ENCODE measurements at regions not wholly inside any gene's neighbourhood (a gene's known extent, or its start where the extent isn't known, plus 50 kb on each side); places are given as distances from the start of the nearest gene placed in this dataset.

- H3K27me3 ChIP-seq (replicated peaks in 1 of 2; ENCODE audit: control insufficient read depth in 2 of 2, insufficient read depth in 2 of 2, low read length in 1 of 2), result no peaks in the 10 kb centered on the region
- no peak overlapping the region for H3K9ac ChIP-seq (ENCODE audit: control insufficient read depth, insufficient read depth, low read length)
- H3K27ac ChIP-seq (ENCODE audit: control insufficient read depth, insufficient read depth), result no peak overlapping the region
- ChIA-PET CTCF (interaction anchor here (0.6 kb wide), 1 partner anchor 869 kb away, joined by 3 read pairs; no protein-coding TSS in a partner anchor), POLR2A (no interaction called here), RAD21 (ENCODE audit: unreplicated experiment) (interaction anchor here (0.6 kb wide), 1 partner anchor 14 kb away, joined by 3 read pairs; no protein-coding TSS in a partner anchor), SMC1A (ENCODE audit: uncharacterized antibody, unreplicated experiment) (interaction anchor here (1.0 kb wide), 1 partner anchor 10 kb away, joined by 3 read pairs; no protein-coding TSS in a partner anchor)
- H4K20me1 ChIP-seq (ENCODE audit: control insufficient read depth, insufficient read depth), result no peaks in the 10 kb centered on the region
- no peaks in the 10 kb centered on the region for H3K79me2 ChIP-seq (ENCODE audit: control insufficient read depth, insufficient read depth, low read length)
- no peaks in the 10 kb centered on the region for H3K9me3 ChIP-seq (replicated peaks; ENCODE audit: control insufficient read depth, insufficient read depth, low read length)
- no TSS peak for BruUV-seq (replicated peaks)
- in situ Hi-C loops (cut with MboI), result no loop called here
- 9% methylated on average over 4 of the region's 4 CpGs for WGBS (ENCODE audit: insufficient coverage, insufficient replicate concordance, low lambda C conversion rate, missing lambda C conversion rate)
- FAIRE-seq, result no peak
- H3K4me3 ChIP-seq, result no peak overlapping the region
- H2AFZ ChIP-seq (ENCODE audit: control insufficient read depth, low read depth, low read length), result no peak overlapping the region
- H3K4me1 ChIP-seq (ENCODE audit: control insufficient read depth, insufficient read depth, low read length), result no peaks in the 10 kb centered on the region
- no peaks in the 10 kb centered on the region for H3K36me3 ChIP-seq (ENCODE audit: control insufficient read depth in 2 of 2, insufficient read depth in 2 of 2, low read length in 1 of 2)
- DNase-seq (ENCODE audit: low read depth, low spot score), result no peak
- TF ChIP-seq ATF3 (IDR thresholded peaks at IDR 0.05; ENCODE audit: borderline replicate concordance, extremely low read depth, low read depth, low read length) (no peak), IKZF1 (conservative IDR thresholded peaks at IDR 0.05) (0 out of 2 replicates have a peak, but pooled peaks have one; percentile 7)
- no peak for ATAC-seq
- intact Hi-C loops (cut with micrococcal nuclease; ENCODE audit: unreplicated experiment), result no loop called here
- H3K4me2 ChIP-seq (ENCODE audit: control insufficient read depth, insufficient read depth), result no peak overlapping the region
Measured at GRCh38 chr3:34842706-34843480, 796.4 kb upstream of the ARPP21 start.

GRCh38 chr3:34844323-34844620 lies 795.1 kb upstream of the ARPP21 start:
- BruUV-seq (replicated peaks), result no TSS peak
- Histone ChIP-seq H3K4me2 (ENCODE audit: control insufficient read depth, insufficient read depth) (no peak overlapping the region), H3K79me2 (ENCODE audit: control insufficient read depth, insufficient read depth, low read length) (no peaks in the 10 kb centered on the region), H3K27me3 (replicated peaks in 1 of 2; ENCODE audit: control insufficient read depth in 2 of 2, insufficient read depth in 2 of 2, low read length in 1 of 2) (no peaks in the 10 kb centered on the region), H3K36me3 (ENCODE audit: control insufficient read depth in 2 of 2, insufficient read depth in 2 of 2, low read length in 1 of 2) (no peaks in the 10 kb centered on the region), H2AFZ (ENCODE audit: control insufficient read depth, low read depth, low read length) (no peak overlapping the region), H3K4me3 (no peak overlapping the region), H3K4me1 (ENCODE audit: control insufficient read depth, insufficient read depth, low read length) (no peaks in the 10 kb centered on the region), H3K9ac (ENCODE audit: control insufficient read depth, insufficient read depth, low read length) (no peak overlapping the region), H3K27ac (ENCODE audit: control insufficient read depth, insufficient read depth) (no peak overlapping the region), H3K9me3 (replicated peaks; ENCODE audit: control insufficient read depth, insufficient read depth, low read length) (no peaks in the 10 kb centered on the region), H4K20me1 (ENCODE audit: control insufficient read depth, insufficient read depth) (no peaks in the 10 kb centered on the region)
- 0% methylated on average over 2 of the region's 2 CpGs for WGBS (ENCODE audit: insufficient coverage, insufficient replicate concordance, low lambda C conversion rate, missing lambda C conversion rate)
- no peak for FAIRE-seq
- no peak for ATAC-seq
- ChIA-PET CTCF (no interaction called here), RAD21 (ENCODE audit: unreplicated experiment) (interaction anchor here (1.0 kb wide), 1 partner anchor 20 kb away, joined by 3 read pairs; no protein-coding TSS in a partner anchor), SMC1A (ENCODE audit: uncharacterized antibody, unreplicated experiment) (interaction anchor here (0.8 to 1.1 kb wide), 2 partner anchors 10 to 34 kb away, joined by 3 to 4 read pairs; no protein-coding TSS in a partner anchor), POLR2A (no interaction called here)
- no peak for TF ChIP-seq TAF1 (IDR thresholded peaks at IDR 0.05; ENCODE audit: borderline replicate concordance, low read depth, low read length)
- no peak for TF ChIP-seq ZNF217 (IDR thresholded peaks at IDR 0.05)
- TF ChIP-seq ZNF24 (IDR thresholded peaks at IDR 0.05), result no peak
- no peak for TF ChIP-seq TARDBP (IDR thresholded peaks at IDR 0.05; ENCODE audit: borderline replicate concordance)
- no peak for TF ChIP-seq EP300 (IDR thresholded peaks at IDR 0.05; ENCODE audit: borderline replicate concordance in 1 of 2, control insufficient read depth in 1 of 2, low read depth in 2 of 2, low read length in 2 of 2)
- TF ChIP-seq FOXM1 (IDR thresholded peaks at IDR 0.05; ENCODE audit: low read depth, low read length), result no peak
- TF ChIP-seq CEBPZ (IDR thresholded peaks at IDR 0.05; ENCODE audit: low read depth, low read length), result no peak
- TF ChIP-seq CEBPB (IDR thresholded peaks at IDR 0.05; ENCODE audit: borderline replicate concordance in 1 of 2, low read depth in 2 of 2, low read length in 2 of 2), result no peak
- in situ Hi-C loops (cut with MboI), result no loop called here
- no peak for DNase-seq (ENCODE audit: low read depth, low spot score)
- intact Hi-C loops (cut with micrococcal nuclease; ENCODE audit: unreplicated experiment), result no loop called here
